GM19025 (cell line): ENCODE measurements at regions not wholly inside any gene's neighbourhood (a gene's known extent, or its start where the extent isn't known, plus 50 kb on each side); places are given as distances from the start of the nearest gene placed in this dataset.
"Not testable (repeated sequence)": the region's sequence is repeated elsewhere in the genome, so short reads cannot be mapped to it uniquely, and the experiment has no call there.

Experiments
- ATAC-seq: cut with Tn5 transposase; IDR thresholded peaks from one replicate; pipeline ENCODE4 v1.9.1; 2021; ENCODE audit warnings: mild to moderate bottlenecking, low read depth, moderate library complexity; ENCODE audit not compliant: unreplicated experiment

DNA sequence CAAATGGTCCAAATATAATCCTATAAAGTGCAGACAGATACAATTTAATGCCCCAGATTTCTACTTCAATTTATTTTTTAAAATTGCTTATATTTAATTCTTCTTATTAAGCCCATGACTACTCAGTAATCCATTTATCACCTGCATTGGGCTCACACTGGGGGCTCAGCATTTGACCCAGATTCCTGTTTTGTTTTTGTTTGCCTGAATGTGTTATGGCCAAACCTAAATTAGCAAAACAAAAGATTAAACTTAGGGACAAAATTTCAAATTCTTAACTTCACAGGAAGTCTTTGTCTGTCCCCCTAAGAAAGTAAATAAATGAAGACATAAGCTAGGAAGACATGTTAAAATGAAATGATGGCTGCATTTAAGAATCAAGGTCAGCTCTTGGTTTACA is 322.3 kb downstream of the RMST start:
- no peak for ATAC-seq

DNA sequence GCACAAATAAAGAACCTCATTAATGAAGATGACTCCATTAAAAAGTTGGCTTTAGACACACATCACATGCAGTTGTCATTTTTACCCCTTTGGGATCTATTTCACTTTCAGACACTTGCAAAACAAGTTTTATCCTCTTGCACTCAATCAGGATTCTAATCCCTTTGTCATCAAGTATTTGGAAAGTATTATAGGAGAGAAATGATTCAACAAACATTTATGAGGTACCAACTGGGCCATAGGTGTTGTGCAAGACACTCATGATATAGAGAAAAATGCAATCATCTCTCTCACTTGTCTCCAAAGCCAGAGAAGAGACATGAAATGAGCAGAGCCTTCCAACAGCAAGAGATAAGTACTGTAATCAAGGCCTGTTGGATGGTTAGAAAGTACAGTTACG is 327.7 kb downstream of the RMST start:
- no peak for ATAC-seq

DNA sequence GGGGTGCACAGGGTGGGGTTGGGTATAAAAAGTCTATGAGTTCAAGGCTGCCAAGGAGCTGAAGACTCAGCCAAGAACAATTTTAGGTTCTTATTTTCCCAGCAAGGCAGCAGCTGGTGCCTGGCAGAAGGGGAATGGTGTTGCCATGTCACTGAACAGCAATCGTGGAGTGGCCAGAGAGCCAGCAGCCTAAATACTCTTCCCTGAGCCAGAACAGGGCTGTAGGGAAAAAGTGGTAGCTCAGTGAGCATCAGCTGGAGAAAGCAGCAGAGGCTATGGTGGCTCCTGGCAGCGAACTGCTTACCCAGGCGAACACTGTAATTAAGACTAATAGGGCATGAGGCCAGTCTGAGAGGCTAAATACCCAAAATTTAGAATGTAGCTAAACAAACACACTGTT is 334.9 kb downstream of the RMST start:
- no peak for ATAC-seq

DNA sequence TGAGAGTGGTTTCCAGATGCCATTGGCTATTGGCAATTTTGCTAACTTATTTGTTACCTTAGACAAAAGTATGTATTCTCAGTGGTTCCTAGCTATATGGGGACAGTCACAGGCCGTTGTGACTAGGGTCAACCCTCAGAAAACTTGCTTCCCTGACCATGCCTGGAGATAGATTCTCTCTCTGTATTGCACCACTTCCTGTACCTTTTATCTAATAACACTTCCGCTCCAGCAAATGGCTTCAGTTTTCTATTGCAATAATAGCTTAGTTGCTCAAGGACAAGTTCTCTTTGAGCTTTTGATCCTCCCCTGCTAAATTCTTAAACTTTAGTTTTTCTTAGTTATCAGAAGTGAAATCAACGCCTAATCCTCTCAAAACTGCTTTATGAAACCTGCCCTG is 338.0 kb downstream of the RMST start:
- no peak for ATAC-seq

DNA sequence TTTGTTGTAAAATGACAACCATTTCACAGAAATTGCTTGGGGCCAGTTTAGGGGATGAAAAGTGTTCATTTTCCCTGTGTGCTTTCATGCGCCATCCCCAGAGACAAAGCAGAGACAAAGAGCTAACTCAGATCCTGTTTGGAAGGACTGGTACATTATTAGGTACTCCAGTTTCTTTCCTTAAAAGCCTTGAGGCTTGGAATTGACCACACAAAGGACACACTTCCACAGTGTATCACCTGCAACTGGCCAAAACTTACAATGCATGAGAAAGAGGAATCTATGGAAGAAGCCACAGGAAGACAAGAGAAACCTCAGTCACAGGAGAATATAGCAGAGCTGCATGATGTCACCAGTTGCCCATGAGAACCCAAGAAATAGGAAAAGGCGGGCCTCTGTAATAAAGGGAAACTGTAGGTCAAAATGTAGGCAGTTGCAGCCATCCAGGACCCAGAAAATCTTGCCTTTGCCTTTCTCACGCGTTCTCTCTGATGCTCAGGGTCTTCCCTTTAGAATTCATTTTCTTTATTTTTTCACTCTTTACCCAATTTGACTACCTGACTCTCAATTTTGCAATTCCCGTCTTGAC is 339.0 kb downstream of the RMST start:
- ATAC-seq, result no peak

DNA sequence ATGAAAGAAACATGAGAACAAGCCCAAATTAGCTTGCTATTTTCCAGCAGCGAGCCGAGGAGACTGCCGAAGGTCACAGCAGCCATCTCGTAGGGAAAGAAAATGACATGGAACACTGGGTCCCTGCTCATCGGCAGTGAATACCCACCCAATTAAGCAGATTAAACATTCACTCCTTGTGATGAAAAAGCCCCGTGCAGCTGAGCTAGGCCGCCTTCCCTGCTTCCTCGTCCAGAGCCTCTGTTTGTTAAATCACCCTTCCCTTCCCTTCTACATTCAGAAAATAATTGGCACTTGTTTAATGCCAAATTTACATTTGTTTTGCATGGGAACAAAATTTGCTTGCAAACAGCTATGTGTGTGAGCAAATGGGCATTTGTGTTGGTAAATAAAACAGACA is 342.5 kb downstream of the RMST start:
- ATAC-seq, result no peak

DNA sequence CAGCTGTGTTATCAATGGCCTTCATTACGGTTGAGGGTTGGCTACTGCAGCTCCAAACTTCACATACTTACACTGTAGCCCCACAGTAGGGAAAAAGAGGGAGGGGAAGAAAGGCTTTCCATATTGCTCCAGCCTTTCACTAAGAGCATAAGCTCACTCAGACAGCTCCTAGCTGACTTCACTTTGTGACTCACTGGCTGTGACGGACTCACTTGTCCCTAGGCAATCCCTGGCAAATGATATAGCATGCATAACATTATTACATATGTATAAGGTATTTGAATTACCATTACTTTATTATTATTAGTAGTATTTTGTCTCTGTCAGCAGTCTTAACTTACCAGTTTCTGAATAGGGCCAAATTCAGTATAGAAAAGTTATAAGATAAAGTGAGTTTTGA is 350.7 kb downstream of the RMST start:
- ATAC-seq, result no peak

DNA sequence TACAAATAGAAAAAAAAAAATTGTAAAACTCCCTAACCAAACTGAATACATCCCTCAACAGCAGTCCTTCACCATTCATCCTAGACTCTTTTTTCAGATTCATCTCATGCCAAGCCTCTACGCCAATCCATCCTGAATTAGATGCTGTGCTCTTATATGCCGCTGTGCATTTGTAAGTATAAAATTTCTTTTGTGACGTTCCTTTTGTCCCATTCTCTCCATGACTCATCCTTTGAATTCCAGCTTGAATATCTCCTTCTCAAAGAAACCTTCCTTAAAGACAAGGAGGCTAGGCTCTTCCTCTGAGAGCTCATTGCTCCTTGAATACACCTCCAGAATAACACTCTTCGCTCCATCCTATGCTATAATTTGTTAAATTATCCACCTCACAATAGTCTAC is 359.2 kb downstream of the RMST start:
- no peak for ATAC-seq

DNA sequence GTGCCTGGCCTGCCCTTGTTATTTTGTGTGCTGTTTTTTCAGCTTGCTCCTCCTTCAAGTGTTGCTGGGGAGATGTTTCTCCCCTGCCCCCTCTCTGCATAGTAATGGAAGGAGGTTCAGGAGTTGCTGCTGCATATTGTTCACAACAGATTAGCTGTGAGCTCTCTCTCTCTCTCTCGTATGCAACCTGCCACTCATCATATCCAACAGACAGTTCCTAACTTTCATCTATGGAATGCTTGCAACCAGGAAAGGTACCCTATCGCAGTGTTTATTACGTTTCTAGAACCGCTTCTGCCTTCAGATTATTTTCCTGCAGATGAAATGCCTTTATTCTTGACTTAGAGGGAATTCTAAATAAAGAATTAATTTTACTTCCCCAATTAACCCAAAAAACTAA is 372.9 kb downstream of the RMST start:
- no peak for ATAC-seq

DNA sequence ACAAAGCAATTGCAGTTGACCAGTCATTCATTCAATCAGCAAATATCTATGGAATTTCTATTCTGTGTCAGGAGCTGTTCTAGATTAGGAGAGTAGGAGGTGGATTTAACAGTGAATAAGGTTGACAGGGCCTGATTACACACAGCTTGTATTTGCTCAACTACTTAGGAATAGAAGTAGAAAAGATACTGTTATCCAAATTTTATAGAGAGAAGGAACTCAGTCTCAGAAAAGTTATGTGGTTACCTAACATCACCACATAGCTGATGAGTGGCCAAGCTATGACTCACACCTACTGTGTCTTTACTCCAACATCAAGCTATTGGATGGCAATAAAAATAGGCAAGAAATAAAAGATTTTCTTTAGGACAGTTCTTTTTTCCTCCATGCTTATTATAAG is 374.8 kb downstream of the RMST start:
- no peak for ATAC-seq

DNA sequence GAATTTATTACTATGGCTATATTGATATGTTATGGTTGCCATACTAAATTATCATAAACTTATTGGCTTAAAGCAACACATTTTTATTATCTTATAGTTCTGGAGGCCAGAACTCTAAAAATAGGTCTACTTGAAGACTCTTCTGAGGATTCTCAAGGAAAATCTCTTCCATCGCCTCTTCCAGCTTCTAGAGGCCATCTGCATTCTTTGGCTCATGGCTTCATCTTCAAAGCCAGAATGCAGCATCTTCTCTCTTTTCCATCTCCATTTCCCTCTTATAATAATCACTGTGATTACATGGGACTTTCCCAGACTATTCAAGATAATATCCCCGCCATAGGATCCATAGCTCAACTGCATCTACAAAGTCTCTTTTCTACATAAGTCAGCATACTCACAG is 385.4 kb downstream of the RMST start:
- ATAC-seq, result no peak

DNA sequence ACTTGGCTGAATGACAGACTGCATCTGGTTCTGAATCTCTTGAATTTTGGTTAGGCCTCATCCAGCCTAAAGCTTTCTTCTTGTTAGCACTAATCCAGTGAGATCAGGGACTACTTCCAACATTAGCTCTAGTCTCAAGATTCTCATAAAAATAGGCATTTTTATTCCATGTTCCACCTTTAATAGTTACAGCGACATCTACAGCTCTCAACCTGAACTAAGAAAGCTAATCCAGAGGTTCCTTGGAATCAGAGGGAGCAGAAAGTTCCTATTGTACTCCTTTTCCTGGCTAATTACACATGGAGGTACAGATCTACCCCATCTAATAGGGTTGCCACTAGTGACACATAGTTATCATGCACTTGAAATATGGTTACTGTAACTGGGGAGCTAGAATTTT is 391.9 kb downstream of the RMST start:
- ATAC-seq, result no peak

DNA sequence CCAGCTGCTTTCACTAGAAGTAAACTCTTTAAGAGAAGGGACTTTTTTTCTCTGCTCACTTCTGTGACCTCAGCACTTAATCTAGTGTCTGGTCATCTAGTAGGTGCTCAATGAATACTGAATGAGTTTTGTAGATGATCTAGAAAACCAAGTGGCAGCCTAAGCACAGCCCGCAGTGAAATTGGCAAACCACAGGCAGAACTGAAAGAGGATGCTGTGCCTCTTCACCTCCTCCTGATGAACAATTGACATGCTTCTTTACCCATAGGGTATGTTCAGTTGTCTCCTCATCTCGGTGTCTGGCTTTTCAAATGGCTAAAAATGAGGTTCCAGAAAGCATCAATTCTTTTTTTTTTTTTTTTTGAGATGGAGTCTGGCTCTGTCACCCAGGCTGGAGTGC is 399.5 kb downstream of the RMST start:
- no peak for ATAC-seq

DNA sequence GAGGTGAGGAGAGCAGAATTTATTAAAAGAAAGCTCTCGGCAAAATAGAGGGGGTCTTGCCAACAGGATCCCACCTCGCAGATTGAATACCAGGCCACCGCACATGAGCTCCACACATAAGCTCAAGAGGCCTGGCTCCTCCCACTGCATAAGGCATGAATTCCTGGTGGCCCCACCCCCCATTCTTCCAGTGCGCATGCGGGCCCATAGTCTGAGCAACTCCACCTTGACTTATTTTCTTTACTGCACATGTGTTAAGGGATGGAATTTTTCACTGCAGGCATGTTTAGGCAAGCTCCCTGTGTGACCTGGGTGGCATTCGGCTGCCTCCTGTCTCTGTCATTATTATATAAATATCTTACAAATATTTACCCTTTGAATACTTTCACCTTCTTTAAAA is 412.5 kb downstream of the RMST start:
- ATAC-seq, result no peak

DNA sequence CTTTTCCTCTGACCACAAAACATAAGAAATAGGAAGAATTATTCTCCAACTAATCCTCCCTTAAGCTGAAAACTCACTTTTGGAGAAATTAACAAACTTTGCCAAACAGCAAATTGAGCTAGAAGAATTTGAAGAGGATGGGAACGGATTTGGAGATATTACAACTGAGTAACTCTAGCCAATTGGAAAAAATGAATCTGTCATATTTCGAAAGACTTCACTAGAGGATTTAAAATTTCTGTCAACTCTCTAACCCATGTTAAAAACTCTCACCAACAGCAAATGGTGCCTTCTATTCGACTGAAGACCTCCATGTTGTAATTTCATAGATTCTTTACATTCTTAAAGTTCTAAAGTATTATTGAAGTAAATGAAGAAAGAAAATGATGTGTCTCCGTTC is 414.2 kb downstream of the RMST start:
- no peak for ATAC-seq

DNA sequence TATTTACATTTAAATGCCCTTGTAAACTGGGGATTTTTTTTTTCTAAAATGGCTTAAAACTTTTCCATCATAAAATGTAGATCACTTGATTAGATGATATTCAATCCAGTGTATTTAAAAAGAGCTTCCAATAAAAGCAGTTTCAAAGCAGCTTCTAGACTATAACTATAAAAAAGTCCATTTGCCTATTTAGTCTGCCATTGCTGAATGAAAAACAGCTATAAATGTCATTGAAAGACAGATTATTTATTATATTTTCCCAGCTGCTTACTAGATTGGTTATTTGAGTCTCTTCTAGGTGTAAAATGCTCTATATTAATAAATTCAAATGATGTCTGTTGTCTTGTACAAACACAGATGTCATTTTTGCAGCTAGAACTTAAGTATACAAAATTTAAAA is 414.8 kb downstream of the RMST start:
- no peak for ATAC-seq

DNA sequence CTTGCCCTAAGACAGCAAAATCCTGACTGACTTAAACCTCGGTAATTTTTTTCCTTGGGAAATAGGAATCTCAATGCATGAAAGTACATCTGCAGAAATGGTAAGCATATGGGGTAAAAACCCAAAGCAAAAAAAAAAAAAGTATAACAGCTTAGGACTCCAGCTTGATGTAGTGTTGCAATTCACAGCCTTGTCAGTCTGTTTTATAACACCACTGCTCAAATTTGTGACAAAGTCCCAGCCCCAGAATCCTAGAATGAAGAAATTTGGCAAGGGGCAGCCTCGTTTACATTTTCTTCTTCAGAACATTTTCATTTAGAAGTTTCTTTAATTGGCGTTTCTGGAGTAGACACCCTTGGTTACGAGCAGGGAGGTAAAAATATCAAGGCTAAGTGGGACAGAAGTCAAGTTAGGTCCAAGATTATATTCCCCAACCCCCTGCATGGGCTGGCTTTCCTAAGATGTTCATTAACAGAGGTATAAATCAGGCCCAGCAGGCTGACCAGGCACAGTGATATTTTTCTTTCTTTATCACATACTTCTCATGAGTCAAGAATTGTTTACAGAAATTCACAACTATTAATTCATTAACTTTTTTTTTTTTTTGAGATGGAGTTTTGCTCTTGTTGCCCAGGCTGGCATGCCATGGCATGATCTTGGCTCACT is 424.0 kb downstream of the RMST start:
- ATAC-seq, result no peak

DNA sequence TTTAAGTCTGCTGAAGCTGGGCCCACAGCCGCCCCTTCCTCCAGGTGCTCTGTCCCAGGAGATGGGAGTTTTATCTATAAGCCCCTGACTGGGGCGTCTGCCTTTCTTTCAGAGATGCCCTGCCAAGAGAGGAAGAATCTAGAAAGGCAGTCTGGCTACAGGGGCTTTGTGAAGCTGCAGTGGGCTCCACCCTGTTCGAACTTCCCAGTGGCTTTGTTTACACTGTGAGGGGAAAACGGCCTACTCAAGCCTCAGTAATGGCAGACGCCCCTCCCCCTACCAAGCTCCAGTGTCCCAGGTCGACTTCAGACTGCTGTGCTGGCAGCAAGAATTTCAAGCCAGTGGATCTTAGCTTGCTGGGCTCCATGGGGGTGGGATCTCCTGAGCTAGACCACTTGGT is 435.3 kb downstream of the RMST start:
- not testable (repeated sequence) for ATAC-seq

DNA sequence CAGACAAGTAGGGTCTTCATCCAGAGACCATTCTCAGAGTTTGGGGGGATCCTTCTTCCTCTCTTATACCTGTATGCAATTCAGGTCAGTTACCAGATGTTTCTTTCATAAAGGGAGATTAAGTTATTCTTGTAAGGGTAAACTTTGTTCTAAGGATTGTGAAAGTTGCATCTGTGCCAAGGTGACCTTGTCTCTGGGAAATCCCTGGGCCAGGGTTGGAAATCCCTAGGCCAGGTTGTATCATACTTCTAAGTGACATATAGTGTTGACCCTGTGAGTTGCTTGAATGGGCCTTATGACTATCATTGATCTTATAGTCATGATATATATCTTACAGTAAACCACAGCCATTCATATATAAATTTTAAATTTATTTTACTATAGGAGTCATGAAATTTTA is 436.9 kb downstream of the RMST start:
- no peak for ATAC-seq

DNA sequence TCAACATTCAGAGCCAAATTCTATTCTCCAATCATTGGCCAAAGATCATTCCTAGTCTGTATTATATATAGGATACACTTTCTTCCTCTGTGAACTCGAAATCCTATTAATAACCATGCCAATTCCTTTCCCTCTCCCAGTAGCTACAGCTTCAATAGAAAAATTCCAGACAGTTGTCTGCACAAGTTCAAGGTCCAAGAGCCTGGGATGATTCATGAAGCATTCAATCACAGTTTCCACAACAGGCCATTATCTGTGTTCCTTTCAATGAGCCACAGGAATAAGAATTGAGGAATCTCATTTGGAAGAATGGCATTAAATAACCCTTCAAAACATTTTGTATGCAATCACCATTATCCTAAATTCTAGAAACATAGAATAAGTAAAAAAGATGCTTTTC is 437.4 kb downstream of the RMST start:
- ATAC-seq, result no peak

DNA sequence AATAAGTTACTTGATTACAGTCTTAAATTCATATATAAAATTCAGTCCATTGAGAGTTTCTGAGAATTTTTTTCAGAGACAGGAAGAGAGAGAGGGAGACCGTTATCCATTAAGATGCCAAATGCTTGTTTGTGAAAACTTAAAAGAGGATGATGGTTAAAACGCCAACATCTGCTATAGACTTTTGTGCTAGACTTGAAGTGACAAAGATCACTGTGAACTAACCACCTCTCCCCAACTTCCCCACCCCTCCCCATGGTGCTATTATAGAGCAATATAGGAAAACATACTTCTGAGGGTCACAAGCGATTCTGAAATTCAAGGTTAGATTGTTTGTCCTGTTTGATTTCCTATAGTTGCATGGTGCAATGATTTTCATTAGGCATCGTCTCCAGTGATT is 440.8 kb downstream of the RMST start:
- no peak for ATAC-seq

DNA sequence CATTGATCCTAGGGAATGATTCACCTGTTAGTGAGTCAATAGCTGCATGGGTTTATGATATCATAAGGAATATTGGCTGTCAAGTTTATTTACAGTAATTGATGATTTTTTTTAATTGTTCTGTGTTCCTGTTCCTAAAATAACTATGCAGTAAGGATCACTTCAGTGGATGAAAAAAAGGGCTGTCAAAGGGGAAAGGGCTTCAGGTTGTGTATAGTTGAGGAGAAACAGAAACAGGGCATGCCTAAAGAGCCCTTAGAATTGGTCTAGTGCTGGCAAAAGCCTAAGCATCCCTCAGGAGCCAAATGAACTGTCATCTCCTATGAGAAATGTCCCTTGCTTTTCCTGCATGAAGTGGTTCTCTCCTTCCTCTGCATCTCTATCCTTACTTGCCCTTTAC is 444.9 kb downstream of the RMST start:
- no peak for ATAC-seq

DNA sequence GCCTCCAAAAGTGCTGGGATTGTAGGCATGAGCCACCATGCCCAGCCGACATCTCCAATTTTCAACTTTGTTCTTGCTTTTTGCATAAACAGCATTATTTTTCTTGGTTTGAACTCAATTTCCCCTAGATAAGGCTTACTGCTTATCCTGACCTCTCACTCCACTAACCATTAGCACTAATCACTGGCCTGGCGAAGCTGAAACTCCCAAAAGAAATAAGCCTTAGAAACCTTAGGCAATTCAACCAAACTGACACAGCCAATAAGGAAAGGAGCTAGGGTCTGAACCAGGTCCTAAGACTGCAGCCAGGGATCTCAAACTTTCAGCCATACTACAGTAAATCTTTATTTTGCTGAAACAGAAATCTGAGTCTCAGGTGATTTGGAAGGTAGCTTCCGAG is 448.0 kb downstream of the RMST start:
- no peak for ATAC-seq
